Endothelial cell of umbilical vein (primary cell): ENCODE measurements at regions not wholly inside any gene's neighbourhood (a gene's known extent, or its start where the extent isn't known, plus 50 kb on each side); places are given as distances from the start of the nearest gene placed in this dataset.

Source experiments
- BruUV-seq: library from RNA; stranded (reverse); fragments of 400-500 nt; replicated peaks from 2 replicates; lab custom pipeline; 2021; lab: Mats Ljungman, UMichigan
- CTCF ChIA-PET: fragments of 300-600, 350-600 bp; sonication (Branson Sonifier 250); formaldehyde crosslinking; loops from one replicate; lab custom pipeline; 2021; ENCODE audit warnings: antibody characterized with exemption, inconsistent platforms; lab: Charles Lee
- POLR2A ChIA-PET: fragments of 300-600, 350-600 bp; sonication (Branson Sonifier 250); formaldehyde crosslinking; loops from one replicate; lab custom pipeline; 2021; ENCODE audit warnings: antibody characterized with exemption, inconsistent platforms; lab: Charles Lee
- DNase-seq: peaks from one replicate; pipeline ENCODE4 v3.0.0-alpha.2; 2011; ENCODE audit warnings: low read depth, low spot score
- FAIRE-seq: peaks from 2 replicates; lab custom pipeline; 2011; peaks lifted over from hg19 to GRCh38; lab: Jason Lieb, UNC
- H2AFZ ChIP-seq: 2 replicates; pipeline ENCODE4 v1.6.0; 2012; ENCODE audit warnings: low read depth, low read length, control low read depth, inconsistent platforms
- H3K27ac ChIP-seq: 2 replicates; pipeline ENCODE4 v1.5.1; 2011; ENCODE audit warnings: low read depth, mild to moderate bottlenecking, control low read depth, low read length, moderate library complexity; ENCODE audit not compliant: insufficient read depth
- H3K27me3 ChIP-seq, 2 experiments: 2 replicates each; pipeline versions ENCODE4 v1.6.0 to v1.6.1; 2011; ENCODE audit warnings: low read length in 2 of 2, mixed read lengths in 1 of 2; ENCODE audit not compliant: control insufficient read depth in 2 of 2, insufficient read depth in 2 of 2
- H3K36me3 ChIP-seq, 2 experiments: 2 replicates in 1 of 2; 3 replicates in 1 of 2; pipeline ENCODE4 v1.5.1; 2011; ENCODE audit warnings: low read length in 2 of 2, mild to moderate bottlenecking in 1 of 2, moderate library complexity in 1 of 2; ENCODE audit not compliant: control insufficient read depth in 2 of 2, insufficient read depth in 2 of 2; ENCODE audit errors: extremely low read depth in 1 of 2
- H3K4me1 ChIP-seq: 3 replicates; pipeline ENCODE4 v1.5.1; 2011; ENCODE audit warnings: mild to moderate bottlenecking, low read length; ENCODE audit not compliant: control insufficient read depth, insufficient read depth; ENCODE audit errors: extremely low read depth
- H3K4me2 ChIP-seq: 2 replicates; pipeline ENCODE4 v1.6.1; 2011; ENCODE audit warnings: low read length, control low read depth, mixed read lengths; ENCODE audit not compliant: insufficient read depth
- H3K4me3 ChIP-seq, 3 experiments: fragments of 200-600 bp in 1 of 3; sonication (generic), shearing (Covaris generic) in 1 of 3; replicated peaks in 1 of 3; 2 replicates each; pipeline ENCODE4 v1.5.1; 2011 to 2016; ENCODE audit warnings: control low read depth in 3 of 3, low read length in 3 of 3, mild to moderate bottlenecking in 2 of 3, inconsistent platforms in 1 of 3, low read depth in 1 of 3, moderate library complexity in 1 of 3; ENCODE audit not compliant: insufficient read depth in 1 of 3
- H3K79me2 ChIP-seq: 2 replicates; pipeline ENCODE4 v1.6.0; 2012; ENCODE audit warnings: low read length, inconsistent platforms; ENCODE audit not compliant: control insufficient read depth, insufficient read depth
- H3K9ac ChIP-seq: replicated peaks from 2 replicates; pipeline ENCODE3; 2011; ENCODE audit warnings: low read length, control low read depth; ENCODE audit not compliant: insufficient read depth; ENCODE audit errors: extremely low read depth
- H3K9me1 ChIP-seq: replicated peaks from 3 replicates; pipeline ENCODE4 v1.6.0; 2011; ENCODE audit warnings: mild to moderate bottlenecking, low read length; ENCODE audit not compliant: control insufficient read depth, insufficient read depth; ENCODE audit errors: extremely low read depth
- H3K9me3 ChIP-seq: replicated peaks from 2 replicates; pipeline ENCODE4 v1.5.1; 2012; ENCODE audit warnings: low read length, inconsistent platforms; ENCODE audit not compliant: control insufficient read depth, insufficient read depth
- H4K20me1 ChIP-seq: replicated peaks from 2 replicates; pipeline ENCODE3; 2011; ENCODE audit warnings: mild to moderate bottlenecking, low read length; ENCODE audit not compliant: control insufficient read depth, insufficient read depth; ENCODE audit errors: extremely low read depth
- CTCF ChIP-seq, 2 donors: IDR thresholded peaks; 1 replicate in 1 of 2; 2 replicates in 1 of 2; pipeline ENCODE4 v1.5.1; 2011; ENCODE audit warnings: low read length in 2 of 2, mild to moderate bottlenecking in 2 of 2, moderate library complexity in 2 of 2, control low read depth in 1 of 2, inconsistent platforms in 1 of 2, low read depth in 1 of 2; ENCODE audit not compliant: insufficient read depth in 1 of 2; ENCODE audit errors: extremely low read depth in 1 of 2
- EZH2 ChIP-seq: IDR thresholded peaks from 2 replicates; pipeline ENCODE4 v1.6.1; 2012; ENCODE audit warnings: borderline replicate concordance, low read depth, mild to moderate bottlenecking, moderate library complexity, low read length, inconsistent platforms; ENCODE audit not compliant: severe bottlenecking
- FOS ChIP-seq: IDR thresholded peaks from 2 replicates; pipeline ENCODE4 v1.6.1; 2011; ENCODE audit warnings: mild to moderate bottlenecking, low read length, moderate library complexity, borderline replicate concordance; ENCODE audit not compliant: insufficient read depth
- GATA2 ChIP-seq: IDR thresholded peaks from 2 replicates; pipeline ENCODE4 v1.7.0; 2011; ENCODE audit warnings: low read depth, mild to moderate bottlenecking, moderate library complexity, mixed read lengths, low read length; ENCODE audit not compliant: insufficient read length, insufficient read depth
- JUN ChIP-seq: IDR thresholded peaks from 2 replicates; pipeline ENCODE4 v1.6.1; 2011; ENCODE audit warnings: borderline replicate concordance, low read depth; ENCODE audit not compliant: insufficient read length, insufficient read depth
- MAX ChIP-seq: IDR thresholded peaks from 2 replicates; pipeline ENCODE4 v1.6.1; 2011; ENCODE audit not compliant: insufficient read depth, insufficient read length
- MYC ChIP-seq: IDR thresholded peaks from one replicate; pipeline ENCODE4 v1.6.1; 2011; ENCODE audit warnings: mild to moderate bottlenecking, low read depth, low read length
- POLR2A ChIP-seq: IDR thresholded peaks from 2 replicates; pipeline ENCODE4 v1.6.1; 2012; ENCODE audit warnings: low read depth, mild to moderate bottlenecking, control low read depth, low read length
- POLR2AphosphoS5 ChIP-seq: IDR thresholded peaks from 2 replicates; pipeline ENCODE4 v1.6.1; 2012; ENCODE audit warnings: low read depth, mild to moderate bottlenecking, control low read depth, low read length, moderate library complexity; ENCODE audit not compliant: insufficient read depth
- dilution Hi-C: fragments of 300-500 bp; cut with MboI; formaldehyde crosslinking; loops from one replicate; pipeline ENCODE4 v1.15.0; 2019; ENCODE audit warnings: low sequenced_read_pairs; ENCODE audit not compliant: extremely low pct_ligation_motif_present
- intact Hi-C: fragments of 100-400 bp; cut with micrococcal nuclease; formaldehyde crosslinking; loops from one replicate; pipeline ENCODE4 v1.10.0; 2022

- FAIRE-seq (no peak), DNase-seq (no peak)
- Histone ChIP-seq H3K4me1 (no peaks in the 10 kb centered on the region), H3K9me3 (no peaks in the 10 kb centered on the region), H3K79me2 (no peaks in the 10 kb centered on the region), H3K9ac (no peak overlapping the region), H3K4me3 (no peak overlapping the region), H3K36me3 (no peaks in the 10 kb centered on the region), H4K20me1 (no peaks in the 10 kb centered on the region), H3K27ac (no peak overlapping the region), H3K27me3 (peaks cover 0 to 3% of the 10 kb centered on the region in 2 experiments), H2AFZ (no peak overlapping the region), H3K9me1 (no peaks in the 10 kb centered on the region), H3K4me2 (no peak overlapping the region)
- intact Hi-C loops = loop anchor here (10.0 kb wide), 1 partner anchor 284 kb away; no protein-coding TSS in a partner anchor
- BruUV-seq = no TSS peak
- ChIA-PET CTCF (interaction anchor here (1.2 to 3.4 kb wide), 4 partner anchors 14 to 486 kb away, joined by 3 to 29 read pairs (median 12); no protein-coding TSS in a partner anchor), POLR2A (no interaction called here)
- dilution Hi-C loops = no loop called here
- TF ChIP-seq POLR2A = no peak
- TF ChIP-seq MAX = no peak
- no peak for TF ChIP-seq FOS
- no peak for TF ChIP-seq CTCF (IDR thresholded peaks at IDR 0.05; ENCODE audit: extremely low read depth in 1 of 2, insufficient read depth in 1 of 2, low read depth in 1 of 2, low read length in 2 of 2)
- no peak for TF ChIP-seq EZH2
- TF ChIP-seq JUN = no peak
- no peak for TF ChIP-seq GATA2
- TF ChIP-seq POLR2AphosphoS5 = no peak
- no peak for TF ChIP-seq MYC
Measured at GRCh38 chrX:39150621-39151020, 349.4 kb downstream of the MID1IP1 start.
